ENCODE measurements at regions not wholly inside any gene's neighbourhood (a gene's known extent, or its start where the extent isn't known, plus 50 kb on each side); places are given as distances from the start of the nearest gene placed in this dataset.

DNA sequence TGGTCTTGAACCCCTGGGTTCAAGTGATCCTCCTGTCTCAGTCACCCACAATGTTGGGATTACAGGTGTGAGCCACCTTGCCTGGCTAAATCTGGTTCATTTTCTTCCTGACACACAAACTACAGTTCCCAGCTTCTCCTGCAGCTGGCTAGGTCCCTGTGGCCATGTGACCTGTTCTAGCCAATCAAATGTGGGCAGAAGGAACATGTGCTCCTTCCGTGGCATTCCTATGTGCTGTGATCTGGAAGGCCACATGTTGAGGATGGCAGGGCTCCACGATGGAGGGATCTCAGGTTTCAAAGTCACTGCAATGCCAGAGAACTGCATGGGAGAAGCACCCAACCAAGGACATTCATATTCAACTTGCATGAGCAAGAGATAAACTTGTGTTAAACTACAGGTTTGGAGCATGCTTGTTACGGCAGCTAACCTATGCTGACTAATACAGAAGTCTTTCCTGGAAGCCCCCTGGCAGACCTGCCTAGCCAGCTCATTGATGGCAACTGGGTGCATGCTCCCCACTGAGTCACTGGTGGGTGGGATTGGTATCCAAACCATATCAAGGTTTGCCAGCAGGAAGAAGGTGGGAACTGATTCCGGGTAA, 86.0 kb downstream of the RPS6KA4 start (continued):
- peak; percentile 62 for TF ChIP-seq SIX5 (IDR thresholded peaks at IDR 0.05; ENCODE audit: low read depth, low read length, severe bottlenecking)

DNA sequence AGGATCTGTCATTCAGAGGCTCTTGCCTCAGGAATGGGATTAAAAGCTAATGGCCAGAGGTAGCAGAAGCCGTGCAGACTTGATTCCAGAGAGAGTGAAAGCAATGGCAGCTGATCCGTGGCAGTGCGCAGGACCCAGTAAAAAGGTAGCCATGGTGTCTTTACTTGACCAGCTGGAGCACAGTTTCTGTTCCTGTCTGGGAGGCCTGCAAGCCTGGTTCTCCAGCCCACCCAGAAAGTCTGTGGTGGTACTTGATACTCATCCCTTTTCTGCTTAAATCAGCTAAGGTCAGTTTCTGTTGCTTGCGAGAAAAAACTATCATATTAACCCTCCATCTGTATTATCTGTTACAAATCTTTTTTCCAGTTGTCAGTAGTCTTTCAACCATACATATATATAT, 86.7 kb downstream of the RPS6KA4 start:
- H3K9me3 ChIP-seq (replicated peaks; ENCODE audit: control insufficient read depth, insufficient read depth, low read length) = no peaks in the 10 kb centered on the region; the same call in 2 of the 3 replicates
- CTCF ChIA-PET = interaction anchor here (1.1 to 1.2 kb wide), 4 partner anchors 8 to 206 kb away, joined by 3 to 6 read pairs (median 4); no protein-coding TSS in a partner anchor
- intact Hi-C loops (cut with micrococcal nuclease; ENCODE audit: unreplicated experiment) = loop anchor here (5.0 kb wide), 1 partner anchor 88 kb away; the partner anchor contains the start of gene RPS6KA4

More for the DNA sequence above, 86.7 kb downstream of the RPS6KA4 start:
- no peak overlapping the region for H3K4me2 ChIP-seq (ENCODE audit: control insufficient read depth, insufficient read depth)
- H3K36me3 ChIP-seq (ENCODE audit: control insufficient read depth in 2 of 2, insufficient read depth in 2 of 2, low read length in 1 of 2) = no peaks in the 10 kb centered on the region
- no TSS peak for BruUV-seq (replicated peaks)
- H3K79me2 ChIP-seq (ENCODE audit: control insufficient read depth, insufficient read depth, low read length) = no peaks in the 10 kb centered on the region
- TF ChIP-seq, protein P1, sequence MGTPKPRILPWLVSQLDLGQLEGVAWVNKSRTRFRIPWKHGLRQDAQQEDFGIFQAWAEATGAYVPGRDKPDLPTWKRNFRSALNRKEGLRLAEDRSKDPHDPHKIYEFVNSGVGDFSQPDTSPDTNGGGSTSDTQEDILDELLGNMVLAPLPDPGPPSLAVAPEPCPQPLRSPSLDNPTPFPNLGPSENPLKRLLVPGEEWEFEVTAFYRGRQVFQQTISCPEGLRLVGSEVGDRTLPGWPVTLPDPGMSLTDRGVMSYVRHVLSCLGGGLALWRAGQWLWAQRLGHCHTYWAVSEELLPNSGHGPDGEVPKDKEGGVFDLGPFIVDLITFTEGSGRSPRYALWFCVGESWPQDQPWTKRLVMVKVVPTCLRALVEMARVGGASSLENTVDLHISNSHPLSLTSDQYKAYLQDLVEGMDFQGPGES (IDR thresholded peaks at IDR 0.05) = no peak
- TF ChIP-seq CREM (IDR thresholded peaks at IDR 0.05; ENCODE audit: low read depth) (no peak), SP1 (IDR thresholded peaks at IDR 0.05; ENCODE audit: low read depth, low read length) (no peak), PAX8 (IDR thresholded peaks at IDR 0.05) (no peak), SMARCA5 (IDR thresholded peaks at IDR 0.05) (no peak), HDAC6 (IDR thresholded peaks at IDR 0.05; ENCODE audit: unreplicated experiment) (no peak), KDM1A (IDR thresholded peaks at IDR 0.05; ENCODE audit: borderline replicate concordance) (no peak), SIN3A (IDR thresholded peaks at IDR 0.05; ENCODE audit: low read depth, low read length) (no peak), PKNOX1 (IDR thresholded peaks at IDR 0.05) (no peak), FOS (IDR thresholded peaks at IDR 0.05; ENCODE audit: borderline replicate concordance, extremely low read depth, insufficient read length) (no peak), TCF7 (IDR thresholded peaks at IDR 0.05; ENCODE audit: borderline replicate concordance) (no peak), MAX (IDR thresholded peaks at IDR 0.05; ENCODE audit: low read depth, low read length) (no peak)
- TF ChIP-seq, protein P2, sequence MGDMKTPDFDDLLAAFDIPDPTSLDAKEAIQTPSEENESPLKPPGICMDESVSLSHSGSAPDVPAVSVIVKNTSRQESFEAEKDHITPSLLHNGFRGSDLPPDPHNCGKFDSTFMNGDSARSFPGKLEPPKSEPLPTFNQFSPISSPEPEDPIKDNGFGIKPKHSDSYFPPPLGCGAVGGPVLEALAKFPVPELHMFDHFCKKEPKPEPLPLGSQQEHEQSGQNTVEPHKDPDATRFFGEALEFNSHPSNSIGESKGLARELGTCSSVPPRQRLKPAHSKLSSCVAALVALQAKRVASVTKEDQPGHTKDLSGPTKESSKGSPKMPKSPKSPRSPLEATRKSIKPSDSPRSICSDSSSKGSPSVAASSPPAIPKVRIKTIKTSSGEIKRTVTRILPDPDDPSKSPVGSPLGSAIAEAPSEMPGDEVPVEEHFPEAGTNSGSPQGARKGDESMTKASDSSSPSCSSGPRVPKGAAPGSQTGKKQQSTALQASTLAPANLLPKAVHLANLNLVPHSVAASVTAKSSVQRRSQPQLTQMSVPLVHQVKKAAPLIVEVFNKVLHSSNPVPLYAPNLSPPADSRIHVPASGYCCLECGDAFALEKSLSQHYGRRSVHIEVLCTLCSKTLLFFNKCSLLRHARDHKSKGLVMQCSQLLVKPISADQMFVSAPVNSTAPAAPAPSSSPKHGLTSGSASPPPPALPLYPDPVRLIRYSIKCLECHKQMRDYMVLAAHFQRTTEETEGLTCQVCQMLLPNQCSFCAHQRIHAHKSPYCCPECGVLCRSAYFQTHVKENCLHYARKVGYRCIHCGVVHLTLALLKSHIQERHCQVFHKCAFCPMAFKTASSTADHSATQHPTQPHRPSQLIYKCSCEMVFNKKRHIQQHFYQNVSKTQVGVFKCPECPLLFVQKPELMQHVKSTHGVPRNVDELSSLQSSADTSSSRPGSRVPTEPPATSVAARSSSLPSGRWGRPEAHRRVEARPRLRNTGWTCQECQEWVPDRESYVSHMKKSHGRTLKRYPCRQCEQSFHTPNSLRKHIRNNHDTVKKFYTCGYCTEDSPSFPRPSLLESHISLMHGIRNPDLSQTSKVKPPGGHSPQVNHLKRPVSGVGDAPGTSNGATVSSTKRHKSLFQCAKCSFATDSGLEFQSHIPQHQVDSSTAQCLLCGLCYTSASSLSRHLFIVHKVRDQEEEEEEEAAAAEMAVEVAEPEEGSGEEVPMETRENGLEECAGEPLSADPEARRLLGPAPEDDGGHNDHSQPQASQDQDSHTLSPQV (IDR thresholded peaks at IDR 0.05) = no peak
- WGBS (ENCODE audit: insufficient coverage, insufficient replicate concordance, low lambda C conversion rate, missing lambda C conversion rate) = 64% methylated on average over 4 of the region's 4 CpGs
- no peak for ATAC-seq
- ChIA-PET SMC1A (ENCODE audit: uncharacterized antibody, unreplicated experiment) (interaction anchor here (1.1 to 1.6 kb wide), 2 partner anchors 24 to 44 kb away, joined by 3 to 4 read pairs; no protein-coding TSS in a partner anchor), POLR2A (no interaction called here), RAD21 (ENCODE audit: unreplicated experiment) (interaction anchor here (0.6 kb wide), 2 partner anchors 158 to 1521 kb away, joined by 3 read pairs; no protein-coding TSS in a partner anchor)
- no peak overlapping the region for H3K4me3 ChIP-seq
- H3K27ac ChIP-seq (ENCODE audit: control insufficient read depth, insufficient read depth) = no peak overlapping the region
- FAIRE-seq = no peak
- no peak for DNase-seq (ENCODE audit: low read depth, low spot score)
- no peaks in the 10 kb centered on the region for H4K20me1 ChIP-seq (ENCODE audit: control insufficient read depth, insufficient read depth)
- no peak overlapping the region for H3K9ac ChIP-seq (ENCODE audit: control insufficient read depth, insufficient read depth, low read length)
- H3K4me1 ChIP-seq (ENCODE audit: control insufficient read depth, insufficient read depth, low read length) = peaks cover 27% of the 10 kb centered on the region
- 0 out of 4 replicates have a peak, but pooled peaks cover 0 to 2% of the 10 kb centered on the region in 2 experiments for H3K27me3 ChIP-seq (replicated peaks in 1 of 2; ENCODE audit: control insufficient read depth in 2 of 2, insufficient read depth in 2 of 2, low read length in 1 of 2)
- H2AFZ ChIP-seq (ENCODE audit: control insufficient read depth, low read depth, low read length) = no peak overlapping the region
- in situ Hi-C loops (cut with MboI) = no loop called here

Data from GM12878 (cell line).